ENCODE measurements at regions not wholly inside any gene's neighbourhood (a gene's known extent, or its start where the extent isn't known, plus 50 kb on each side); places are given as distances from the start of the nearest gene placed in this dataset.

DNA sequence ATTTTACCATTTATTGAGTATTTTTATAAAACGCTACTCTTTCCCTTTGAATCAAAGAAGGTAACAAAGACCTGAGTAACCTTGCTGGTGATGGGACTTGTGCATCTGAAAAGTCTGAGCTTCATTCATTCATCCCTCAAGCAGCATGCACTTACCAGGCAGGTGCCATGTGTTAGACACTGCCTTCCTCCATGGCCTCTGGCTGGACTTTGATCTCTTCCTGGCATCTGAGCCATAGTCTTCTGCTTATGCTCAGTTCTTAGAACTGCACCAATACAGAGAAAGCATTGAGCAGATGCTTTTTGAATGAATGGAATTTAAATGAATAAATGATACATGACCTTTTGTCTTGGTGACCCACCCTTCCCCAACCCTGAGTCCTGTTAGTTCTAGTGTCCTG is 251.4 kb upstream of the COPS8 start:
- TF ChIP-seq, protein P1, sequence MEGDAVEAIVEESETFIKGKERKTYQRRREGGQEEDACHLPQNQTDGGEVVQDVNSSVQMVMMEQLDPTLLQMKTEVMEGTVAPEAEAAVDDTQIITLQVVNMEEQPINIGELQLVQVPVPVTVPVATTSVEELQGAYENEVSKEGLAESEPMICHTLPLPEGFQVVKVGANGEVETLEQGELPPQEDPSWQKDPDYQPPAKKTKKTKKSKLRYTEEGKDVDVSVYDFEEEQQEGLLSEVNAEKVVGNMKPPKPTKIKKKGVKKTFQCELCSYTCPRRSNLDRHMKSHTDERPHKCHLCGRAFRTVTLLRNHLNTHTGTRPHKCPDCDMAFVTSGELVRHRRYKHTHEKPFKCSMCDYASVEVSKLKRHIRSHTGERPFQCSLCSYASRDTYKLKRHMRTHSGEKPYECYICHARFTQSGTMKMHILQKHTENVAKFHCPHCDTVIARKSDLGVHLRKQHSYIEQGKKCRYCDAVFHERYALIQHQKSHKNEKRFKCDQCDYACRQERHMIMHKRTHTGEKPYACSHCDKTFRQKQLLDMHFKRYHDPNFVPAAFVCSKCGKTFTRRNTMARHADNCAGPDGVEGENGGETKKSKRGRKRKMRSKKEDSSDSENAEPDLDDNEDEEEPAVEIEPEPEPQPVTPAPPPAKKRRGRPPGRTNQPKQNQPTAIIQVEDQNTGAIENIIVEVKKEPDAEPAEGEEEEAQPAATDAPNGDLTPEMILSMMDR (IDR thresholded peaks at IDR 0.05), result no peak
- TF ChIP-seq ZFX (IDR thresholded peaks at IDR 0.05; ENCODE audit: borderline replicate concordance), result no peak

Measured in 22Rv1 (cell line).